PFSK-1 (cell line): ENCODE measurements at regions not wholly inside any gene's neighbourhood (a gene's known extent, or its start where the extent isn't known, plus 50 kb on each side); places are given as distances from the start of the nearest gene placed in this dataset.

Source experiments
- FOXP2 ChIP-seq: optimal IDR thresholded peaks from 2 replicates; pipeline ENCODE3; 2011; ENCODE audit warnings: borderline replicate concordance, control low read depth, inconsistent platforms; ENCODE audit not compliant: insufficient read depth; ENCODE audit errors: extremely low read length, extremely low read depth
- POLR2AphosphoS5 ChIP-seq: IDR thresholded peaks from 2 replicates; pipeline ENCODE4 v1.6.1; 2012; ENCODE audit warnings: low read depth, mild to moderate bottlenecking, control low read depth, low read length, moderate library complexity
- SIN3A ChIP-seq: IDR thresholded peaks from 2 replicates; pipeline ENCODE4 v1.6.1; 2012; ENCODE audit warnings: mild to moderate bottlenecking, low read length, moderate library complexity, borderline replicate concordance; ENCODE audit not compliant: insufficient read depth
- TAF1 ChIP-seq: IDR thresholded peaks from 2 replicates; pipeline ENCODE4 v1.6.1; 2012; ENCODE audit warnings: low read length, control low read depth, borderline replicate concordance; ENCODE audit not compliant: insufficient read depth
- TF ChIP-seq, protein P1 (sequence below), 2 experiments: IDR thresholded peaks; 2 replicates each; pipeline versions ENCODE4 v1.6.1 to v1.8.0; 2011 to 2012; ENCODE audit warnings: low read depth in 2 of 2, low read length in 2 of 2, control low read depth in 1 of 2, inconsistent platforms in 1 of 2, mild to moderate bottlenecking in 1 of 2, moderate library complexity in 1 of 2; ENCODE audit not compliant: insufficient read depth in 1 of 2

DNA sequence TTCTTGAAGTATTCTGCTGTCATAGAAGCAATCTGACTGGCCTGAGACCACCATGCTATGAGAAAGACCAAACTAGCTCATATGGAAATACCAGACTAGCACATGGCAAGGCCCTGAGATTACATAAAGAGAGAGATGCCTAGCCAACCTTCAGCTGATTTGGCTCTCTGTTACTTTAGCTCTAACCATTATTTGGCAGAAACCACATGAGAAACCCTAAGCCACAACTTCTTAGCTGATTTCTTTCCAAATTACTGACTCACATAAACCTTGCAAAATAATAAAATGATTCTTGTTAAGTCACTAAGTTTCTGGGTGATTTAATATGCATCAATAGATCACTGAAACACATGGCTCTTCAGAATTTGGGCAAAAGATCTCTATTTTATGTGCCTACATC lies 295.0 kb upstream of the ZNF521 start:
- TF ChIP-seq TAF1 (no peak), POLR2AphosphoS5 (no peak), FOXP2 (no peak), SIN3A (no peak)
- TF ChIP-seq, protein P1, sequence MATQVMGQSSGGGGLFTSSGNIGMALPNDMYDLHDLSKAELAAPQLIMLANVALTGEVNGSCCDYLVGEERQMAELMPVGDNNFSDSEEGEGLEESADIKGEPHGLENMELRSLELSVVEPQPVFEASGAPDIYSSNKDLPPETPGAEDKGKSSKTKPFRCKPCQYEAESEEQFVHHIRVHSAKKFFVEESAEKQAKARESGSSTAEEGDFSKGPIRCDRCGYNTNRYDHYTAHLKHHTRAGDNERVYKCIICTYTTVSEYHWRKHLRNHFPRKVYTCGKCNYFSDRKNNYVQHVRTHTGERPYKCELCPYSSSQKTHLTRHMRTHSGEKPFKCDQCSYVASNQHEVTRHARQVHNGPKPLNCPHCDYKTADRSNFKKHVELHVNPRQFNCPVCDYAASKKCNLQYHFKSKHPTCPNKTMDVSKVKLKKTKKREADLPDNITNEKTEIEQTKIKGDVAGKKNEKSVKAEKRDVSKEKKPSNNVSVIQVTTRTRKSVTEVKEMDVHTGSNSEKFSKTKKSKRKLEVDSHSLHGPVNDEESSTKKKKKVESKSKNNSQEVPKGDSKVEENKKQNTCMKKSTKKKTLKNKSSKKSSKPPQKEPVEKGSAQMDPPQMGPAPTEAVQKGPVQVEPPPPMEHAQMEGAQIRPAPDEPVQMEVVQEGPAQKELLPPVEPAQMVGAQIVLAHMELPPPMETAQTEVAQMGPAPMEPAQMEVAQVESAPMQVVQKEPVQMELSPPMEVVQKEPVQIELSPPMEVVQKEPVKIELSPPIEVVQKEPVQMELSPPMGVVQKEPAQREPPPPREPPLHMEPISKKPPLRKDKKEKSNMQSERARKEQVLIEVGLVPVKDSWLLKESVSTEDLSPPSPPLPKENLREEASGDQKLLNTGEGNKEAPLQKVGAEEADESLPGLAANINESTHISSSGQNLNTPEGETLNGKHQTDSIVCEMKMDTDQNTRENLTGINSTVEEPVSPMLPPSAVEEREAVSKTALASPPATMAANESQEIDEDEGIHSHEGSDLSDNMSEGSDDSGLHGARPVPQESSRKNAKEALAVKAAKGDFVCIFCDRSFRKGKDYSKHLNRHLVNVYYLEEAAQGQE (IDR thresholded peaks at IDR 0.05; ENCODE audit: insufficient read depth in 1 of 2, low read depth in 2 of 2, low read length in 2 of 2), result no peak

DNA sequence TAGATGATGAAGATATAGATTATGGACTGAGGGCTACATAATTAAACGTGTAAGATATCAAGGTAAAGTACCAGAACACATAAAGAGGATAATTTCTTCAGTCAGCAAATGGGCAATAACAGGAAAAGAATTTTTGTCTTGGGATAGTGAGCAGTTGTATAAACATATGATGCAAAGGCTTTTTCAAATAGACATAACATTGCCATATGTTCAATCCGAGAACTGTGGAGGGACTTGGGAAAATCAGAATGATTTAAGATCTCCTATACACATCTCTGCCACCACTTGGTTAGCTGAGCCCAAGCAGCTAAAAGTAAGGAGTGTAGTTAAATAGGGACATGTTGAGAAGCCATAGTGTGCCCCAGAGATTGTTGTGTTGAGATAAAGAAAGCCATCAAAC lies 287.6 kb upstream of the ZNF521 start:
- TF ChIP-seq TAF1, result no peak
- TF ChIP-seq POLR2AphosphoS5, result no peak
- TF ChIP-seq, protein P1 (IDR thresholded peaks at IDR 0.05; ENCODE audit: insufficient read depth in 1 of 2, low read depth in 2 of 2, low read length in 2 of 2), result no peak
- no peak for TF ChIP-seq FOXP2
- no peak for TF ChIP-seq SIN3A

DNA sequence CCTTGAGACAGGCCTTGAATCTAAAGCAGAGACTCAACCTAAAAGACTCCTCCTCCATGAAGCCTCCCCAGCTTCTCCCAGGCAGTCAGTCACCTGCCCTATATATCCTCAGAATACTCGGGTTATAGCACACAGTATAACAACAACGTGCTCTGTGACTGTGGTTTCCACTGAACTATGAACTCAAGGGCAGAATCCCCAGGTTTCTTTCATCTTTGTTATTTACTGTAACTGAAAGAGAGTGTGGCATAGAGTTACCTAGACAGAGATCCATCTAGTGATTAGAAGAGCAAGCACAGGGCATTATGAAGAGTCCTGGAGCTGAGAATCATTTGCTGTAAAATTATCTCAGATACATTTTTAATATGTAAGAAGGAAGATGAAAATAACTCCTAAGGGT lies 281.6 kb upstream of the ZNF521 start:
- TF ChIP-seq FOXP2, result no peak
- no peak for TF ChIP-seq TAF1
- TF ChIP-seq SIN3A, result no peak
- no peak for TF ChIP-seq POLR2AphosphoS5
- TF ChIP-seq, protein P1 (IDR thresholded peaks at IDR 0.05; ENCODE audit: insufficient read depth in 1 of 2, low read depth in 2 of 2, low read length in 2 of 2), result no peak

DNA sequence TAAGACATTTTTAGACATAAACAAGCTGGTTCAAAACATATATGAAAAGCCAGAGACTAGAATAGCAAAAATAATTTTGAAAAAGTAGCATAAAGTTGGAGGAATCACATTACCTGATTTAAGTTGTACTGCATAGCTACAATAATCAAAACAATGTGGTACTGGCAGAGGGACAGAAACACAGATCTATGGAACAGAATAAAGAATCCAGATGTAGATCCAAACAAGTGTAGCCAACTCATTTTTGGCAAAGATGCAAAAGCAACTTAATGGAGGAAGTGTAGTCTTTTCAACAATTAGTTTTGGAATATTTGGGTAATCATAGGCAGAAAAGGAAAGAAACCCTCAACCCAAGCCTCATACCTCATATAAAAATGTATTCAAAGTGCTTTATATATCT lies 278.7 kb upstream of the ZNF521 start:
- TF ChIP-seq SIN3A (no peak), POLR2AphosphoS5 (no peak), FOXP2 (no peak), TAF1 (no peak)
- TF ChIP-seq, protein P1 (IDR thresholded peaks at IDR 0.05; ENCODE audit: insufficient read depth in 1 of 2, low read depth in 2 of 2, low read length in 2 of 2), result no peak

DNA sequence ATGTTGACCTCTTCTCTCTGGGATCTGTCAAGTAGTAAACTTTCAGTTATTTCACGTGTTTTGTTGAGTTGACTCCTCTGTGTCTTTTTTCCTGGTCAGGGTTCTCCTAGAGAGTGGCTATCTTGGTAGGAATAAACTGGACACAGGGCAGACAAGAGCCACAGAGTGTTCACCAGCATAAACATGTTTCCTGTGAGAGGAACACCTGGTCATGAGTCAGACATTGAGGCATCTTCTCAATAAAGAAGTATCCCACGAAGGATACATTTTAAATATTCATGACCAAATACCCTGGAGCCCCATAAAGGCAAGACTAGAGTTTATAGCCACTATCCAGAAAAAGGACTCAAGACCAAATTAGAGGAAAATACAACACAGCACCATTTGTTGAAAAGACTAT lies 269.7 kb upstream of the ZNF521 start:
- TF ChIP-seq SIN3A (no peak), POLR2AphosphoS5 (no peak), FOXP2 (no peak), TAF1 (no peak)
- TF ChIP-seq, protein P1 (IDR thresholded peaks at IDR 0.05; ENCODE audit: insufficient read depth in 1 of 2, low read depth in 2 of 2, low read length in 2 of 2), result no peak
